ENCODE measurements at regions not wholly inside any gene's neighbourhood (a gene's known extent, or its start where the extent isn't known, plus 50 kb on each side); places are given as distances from the start of the nearest gene placed in this dataset.
A peak's percentile ranks its signal among the peaks of the same experiment; 100 is the strongest.

GRCh38 chr13:59176775-59177174 is 987.0 kb downstream of the DIAPH3 start:
- TF ChIP-seq CTCF (conservative IDR thresholded peaks at IDR 0.05; ENCODE audit: low read depth, low read length) (peak; percentile 34; the same call in 1 of the 2 replicates), EZH2 (IDR thresholded peaks at IDR 0.05; ENCODE audit: low read length, unreplicated experiment) (no peak)
